Cardiac septum (tissue), 1 donor: ENCODE measurements at regions not wholly inside any gene's neighbourhood (a gene's known extent, or its start where the extent isn't known, plus 50 kb on each side); places are given as distances from the start of the nearest gene placed in this dataset.

Experiments used
- DNase-seq: peaks from one replicate; pipeline ENCODE4 v3.0.0-alpha.2; 2020; ENCODE audit warnings: low spot score
- intact Hi-C: fragments of 100-400 bp; cut with DNase I; formaldehyde crosslinking; loops from one replicate; pipeline ENCODE4 v1.14.0; 2022
- donor health status: DM: no; HTN: no; CAD: no.

DNA sequence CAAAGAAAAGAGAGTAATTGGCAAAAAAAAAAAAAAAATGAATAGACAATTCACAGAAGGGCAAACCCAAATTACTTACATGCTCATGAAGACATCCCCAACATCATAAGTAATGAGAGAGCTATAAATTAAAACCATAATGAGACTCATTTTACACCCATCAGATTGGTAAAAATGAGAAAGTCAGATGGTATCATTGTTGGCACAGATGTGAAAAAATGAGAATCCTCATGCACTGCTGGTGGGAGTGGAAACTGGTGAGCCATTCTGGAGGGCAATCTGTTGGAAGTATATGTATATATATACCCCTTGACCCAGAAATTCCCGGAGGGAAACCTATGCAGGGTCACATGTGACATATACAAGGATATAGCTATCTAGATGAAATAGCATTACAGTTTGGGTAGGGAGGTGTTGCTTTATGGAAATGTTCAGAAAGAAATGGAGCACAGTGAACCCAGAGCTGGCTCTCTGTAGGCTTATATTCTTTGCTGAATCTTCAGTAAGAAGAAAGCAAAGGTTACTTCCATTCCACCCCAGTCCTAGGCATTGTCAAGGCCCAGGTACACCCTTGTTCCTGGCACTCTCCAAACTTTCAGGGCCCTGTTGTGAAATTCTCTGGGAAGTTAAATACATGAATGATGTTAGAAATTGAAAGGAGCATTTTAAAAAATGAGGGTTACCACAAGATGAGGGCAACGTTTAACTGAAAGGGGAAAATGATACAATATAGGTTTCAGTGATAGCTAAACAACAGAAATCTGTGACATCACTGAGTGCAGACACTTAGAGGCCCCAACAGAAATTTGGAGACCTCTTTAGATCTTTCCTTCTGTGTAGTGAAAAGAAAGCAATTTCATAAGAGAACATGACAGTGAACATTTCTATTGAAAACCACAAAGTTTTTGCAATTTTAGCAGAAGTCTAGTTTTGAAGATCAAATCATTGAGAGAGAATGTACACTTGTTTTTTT lies 132.7 kb upstream of the TPRG1 start:
- DNase-seq = no peak
- intact Hi-C loops = no loop called here

DNA sequence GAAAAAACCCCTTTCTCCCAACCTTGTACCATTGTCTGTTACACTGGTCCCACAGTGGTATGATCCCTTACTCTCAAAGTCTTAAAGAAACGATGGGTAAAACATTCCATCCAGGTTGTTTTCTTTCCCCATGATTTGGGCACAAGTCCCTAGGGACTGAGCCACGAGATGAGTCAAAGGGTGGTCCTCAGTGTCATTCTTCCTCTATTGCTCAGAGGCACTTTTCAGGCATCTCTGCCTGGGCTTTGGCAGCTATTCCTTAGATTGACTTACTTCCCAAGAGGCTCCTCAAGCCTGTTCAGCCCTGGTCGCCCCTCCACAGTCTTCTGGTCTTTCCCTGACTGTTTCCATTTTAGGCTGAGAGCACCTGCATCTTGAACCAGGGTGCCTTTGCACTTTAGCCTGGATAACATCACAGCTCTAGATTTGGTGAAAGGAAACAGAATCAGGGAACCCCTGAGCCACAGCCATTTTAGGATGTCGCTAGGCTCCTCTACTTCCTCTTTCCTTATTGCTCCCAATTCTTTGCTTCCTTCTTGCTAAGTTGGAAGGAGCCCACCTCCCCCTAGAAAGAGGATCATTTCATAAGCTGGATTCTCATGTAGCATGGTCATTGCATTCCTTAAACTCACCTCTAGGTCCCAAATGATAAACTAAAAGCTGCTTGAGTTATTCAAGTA lies 131.0 kb upstream of the TPRG1 start:
- no peak for DNase-seq
- intact Hi-C loops = no loop called here

DNA sequence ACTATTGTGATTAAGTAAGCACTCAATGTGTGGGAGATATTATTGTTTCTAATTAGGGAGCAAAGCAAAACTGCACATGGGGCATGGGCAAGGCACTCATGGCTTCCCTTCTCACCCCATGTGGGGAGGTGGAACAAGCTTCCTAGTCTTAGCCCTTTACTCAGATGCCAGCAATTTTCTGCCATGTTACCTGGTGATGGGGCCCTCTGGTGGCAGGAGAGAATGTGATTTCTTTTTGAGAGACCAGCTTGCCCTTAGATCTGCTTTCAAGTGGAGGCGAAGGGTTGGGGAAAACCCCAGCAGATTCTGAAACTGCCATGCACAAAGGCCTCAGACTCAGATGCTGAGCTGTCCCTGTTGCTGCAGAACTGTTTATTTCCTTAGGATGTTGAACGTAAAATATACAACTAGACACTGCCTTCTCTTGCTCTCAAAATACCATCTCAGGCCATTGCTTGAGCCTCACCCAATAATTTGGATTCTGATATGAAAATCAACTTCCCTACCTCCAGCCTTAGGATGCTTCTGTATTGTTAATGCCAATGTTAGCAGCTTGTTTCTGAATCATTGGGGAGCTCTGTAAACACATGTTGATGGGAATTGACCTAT lies 130.2 kb upstream of the TPRG1 start:
- intact Hi-C loops = no loop called here
- DNase-seq = no peak

DNA sequence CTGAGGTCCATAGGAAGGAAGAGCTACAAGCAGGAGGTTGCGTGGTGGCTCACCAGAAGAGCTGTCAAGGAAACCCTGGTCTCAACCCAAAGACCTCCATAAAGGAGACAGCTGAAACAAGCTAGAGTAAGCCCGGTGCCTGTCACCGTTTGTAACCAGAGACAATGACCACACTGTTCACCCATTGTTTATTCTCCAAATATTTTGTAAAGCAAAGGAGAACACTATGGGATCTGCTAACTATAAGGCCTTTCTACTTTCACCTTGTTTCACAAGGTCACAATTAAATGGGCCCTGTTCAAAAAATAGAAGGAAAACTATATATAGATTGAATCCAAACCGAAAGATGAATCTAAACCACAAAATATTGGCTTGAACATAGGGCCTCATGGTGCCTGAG lies 128.9 kb upstream of the TPRG1 start:
- intact Hi-C loops = no loop called here
- no peak for DNase-seq

DNA sequence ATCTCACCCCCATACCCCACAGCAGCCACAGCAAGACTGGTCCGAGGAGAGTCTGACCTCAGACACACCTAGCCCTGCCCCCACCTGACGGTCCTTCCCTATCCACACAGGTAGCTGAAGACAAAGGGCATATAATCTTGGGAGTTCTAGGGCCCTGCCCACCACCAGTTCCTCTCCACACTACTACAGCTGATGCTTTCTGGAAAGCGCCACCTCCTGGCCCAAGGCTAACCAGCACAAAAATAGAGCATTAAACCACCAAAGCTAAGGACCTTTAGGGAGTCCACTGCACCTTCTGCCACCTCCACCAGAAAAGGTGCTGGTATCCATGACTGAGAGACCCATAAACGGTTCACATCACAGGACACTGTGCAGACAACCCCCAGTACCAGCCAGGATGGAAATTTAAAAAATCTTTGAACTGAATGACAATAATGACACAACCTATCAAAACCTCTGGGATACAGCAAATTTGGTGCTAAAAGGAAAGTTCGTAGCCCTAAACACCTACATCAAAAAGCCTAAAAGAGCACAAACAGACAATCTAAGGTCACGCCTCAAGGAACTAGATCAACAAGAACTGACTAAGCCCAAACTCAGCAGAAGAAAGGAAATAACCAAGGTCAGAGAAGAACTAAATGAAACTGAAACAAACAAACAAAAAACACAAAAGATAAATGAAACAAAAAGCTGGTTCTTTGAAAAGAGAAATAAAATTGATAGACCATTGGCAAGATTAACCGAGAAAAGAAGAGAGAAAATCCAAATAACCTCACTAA lies 122.1 kb upstream of the TPRG1 start:
- intact Hi-C loops = no loop called here
- no peak for DNase-seq

DNA sequence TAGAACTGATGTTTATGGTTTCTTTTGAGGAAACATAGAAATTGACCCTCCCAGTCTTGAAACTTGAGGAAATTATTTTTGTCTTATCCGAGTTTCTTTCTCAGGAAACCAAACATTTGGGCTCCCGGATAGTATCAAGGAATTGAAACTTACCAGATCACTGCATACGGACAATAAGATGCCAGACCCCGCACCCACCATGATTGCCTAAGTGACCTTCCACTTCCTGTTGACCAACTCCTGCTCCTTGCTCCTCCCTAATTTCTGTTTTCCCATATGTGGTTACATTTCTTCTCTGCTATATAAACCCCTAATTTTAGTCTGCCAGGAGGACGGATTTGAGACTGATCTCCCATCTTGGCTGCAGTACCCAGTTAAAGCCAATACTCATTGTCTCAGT lies 118.4 kb upstream of the TPRG1 start:
- intact Hi-C loops = no loop called here
- no peak for DNase-seq

DNA sequence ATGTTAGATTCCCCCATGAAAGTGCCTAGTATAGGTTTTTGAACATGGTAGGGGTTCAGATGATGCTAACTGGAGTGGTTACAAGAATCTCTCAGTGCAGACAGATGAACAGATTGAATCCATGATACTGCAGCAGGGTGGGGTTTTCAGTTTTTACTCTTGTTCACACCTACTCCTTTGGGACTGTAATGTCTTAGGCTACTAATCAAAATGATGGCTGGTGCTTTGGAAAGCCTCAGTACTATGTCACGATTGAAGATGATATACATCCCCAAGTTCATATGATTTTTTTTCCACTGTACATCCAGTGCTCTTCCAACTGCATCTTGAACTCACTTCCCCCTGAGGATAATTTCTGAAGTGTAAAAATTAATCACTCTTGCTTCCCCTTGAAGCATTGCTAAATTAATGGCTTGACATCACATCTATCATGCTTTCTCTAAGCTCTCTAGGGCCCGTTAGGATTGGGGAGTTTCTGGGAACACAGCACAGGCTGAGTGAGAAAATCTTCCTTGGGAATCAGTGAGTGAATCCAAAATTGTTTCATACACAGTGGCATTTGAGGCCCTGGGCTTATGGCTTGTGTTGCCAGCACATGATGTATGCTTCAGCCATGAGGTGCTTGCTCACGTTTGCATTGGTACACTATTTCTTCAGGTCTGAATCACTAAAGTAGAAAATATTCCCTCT lies 115.0 kb upstream of the TPRG1 start:
- DNase-seq = no peak
- intact Hi-C loops = no loop called here

DNA sequence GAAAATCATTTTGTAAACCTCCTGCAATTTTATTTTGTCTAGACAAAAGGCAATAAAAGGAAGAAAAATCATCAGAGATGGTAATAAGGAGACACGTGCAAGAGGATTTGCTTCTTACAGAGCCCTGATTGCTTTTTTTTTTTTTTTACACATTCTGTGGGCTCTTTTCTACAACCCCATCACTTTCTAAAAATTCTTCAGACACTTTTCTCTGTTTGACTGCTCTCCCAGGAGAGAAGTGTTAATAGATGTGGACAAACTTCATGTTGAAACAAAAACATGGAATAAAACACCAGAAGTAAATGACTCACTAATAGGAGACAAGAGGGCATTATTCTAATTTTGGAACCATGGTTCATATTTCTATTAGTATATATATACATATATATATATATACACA lies 114.4 kb upstream of the TPRG1 start:
- intact Hi-C loops = no loop called here

DNA sequence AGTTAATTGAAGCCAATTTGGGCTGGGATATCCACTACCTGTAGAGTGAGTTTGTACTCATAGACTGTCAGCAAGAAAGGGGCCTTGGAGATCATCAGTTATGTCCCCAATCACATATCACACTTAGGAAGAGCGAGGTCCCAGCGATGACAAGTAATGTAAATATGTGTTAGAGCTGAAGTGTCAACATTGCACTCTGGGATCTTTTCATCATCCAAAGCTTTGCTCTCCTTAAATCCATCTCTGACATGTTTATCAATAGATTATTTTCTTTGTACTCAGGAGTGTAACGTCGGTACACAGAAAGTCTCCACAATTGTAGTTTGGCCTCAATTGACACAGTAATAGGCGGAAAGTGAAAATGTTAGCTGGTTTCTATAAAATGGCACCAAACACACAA lies 113.7 kb upstream of the TPRG1 start:
- DNase-seq = no peak
- intact Hi-C loops = no loop called here

More for the DNA sequence above, 114.4 kb upstream of the TPRG1 start:
- no peak for DNase-seq

DNA sequence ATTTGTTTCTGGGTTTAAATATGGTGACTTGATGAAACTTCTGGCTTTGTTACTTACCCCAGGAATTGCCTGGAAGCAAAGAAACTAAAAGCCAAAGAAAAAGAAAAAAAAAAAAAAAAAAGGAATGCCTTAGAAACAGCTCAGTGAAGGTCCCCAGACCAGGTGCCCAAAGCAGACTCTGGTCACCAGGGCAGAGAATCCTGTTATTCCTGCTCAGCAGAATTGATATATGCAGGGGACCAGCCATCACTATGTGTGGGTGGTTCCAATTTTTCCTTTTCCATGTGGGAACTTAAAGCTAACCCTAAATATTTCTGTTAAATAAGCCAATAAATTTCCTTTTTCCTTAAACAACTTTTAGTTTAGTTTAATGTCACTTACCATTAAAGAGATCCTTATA lies 100.8 kb upstream of the TPRG1 start:
- intact Hi-C loops = no loop called here
- DNase-seq = no peak

DNA sequence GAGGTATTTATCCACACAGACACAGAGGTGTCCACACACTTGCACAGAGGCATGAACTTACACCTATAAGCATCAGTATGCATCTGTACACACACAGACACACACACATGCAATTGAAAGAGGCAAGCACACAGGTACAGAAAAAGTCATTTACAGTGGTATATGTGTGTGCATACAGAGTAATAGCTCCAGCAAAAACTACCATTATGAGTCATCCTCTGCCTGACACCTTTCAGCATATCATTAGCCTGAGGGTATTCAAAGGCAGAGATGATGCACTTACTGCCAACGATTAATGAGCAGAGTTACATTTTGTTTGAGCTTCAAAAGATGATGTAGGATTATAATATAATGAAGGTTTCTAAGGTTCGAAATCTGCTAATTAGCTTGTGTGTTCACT lies 100.3 kb upstream of the TPRG1 start:
- no peak for DNase-seq
- intact Hi-C loops = no loop called here

DNA sequence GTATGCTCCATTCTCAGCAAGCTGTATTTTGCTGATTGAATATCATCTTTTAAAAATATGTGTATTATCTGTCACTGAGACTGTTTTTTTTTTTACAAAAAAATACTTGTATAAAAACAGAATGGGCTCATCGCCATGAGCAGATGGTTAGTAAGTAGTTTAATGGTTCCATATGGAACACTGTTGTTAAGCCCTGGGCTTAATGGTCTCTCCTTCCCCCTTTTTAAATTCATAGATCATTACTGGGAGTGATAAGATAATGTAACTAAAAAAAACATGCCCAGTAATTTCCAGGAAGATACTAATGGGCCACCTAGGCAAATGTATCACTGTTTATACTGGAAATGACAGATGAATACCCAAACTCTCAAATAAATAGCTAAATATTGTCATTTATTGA lies 95.3 kb upstream of the TPRG1 start:
- DNase-seq = no peak
- intact Hi-C loops = no loop called here

DNA sequence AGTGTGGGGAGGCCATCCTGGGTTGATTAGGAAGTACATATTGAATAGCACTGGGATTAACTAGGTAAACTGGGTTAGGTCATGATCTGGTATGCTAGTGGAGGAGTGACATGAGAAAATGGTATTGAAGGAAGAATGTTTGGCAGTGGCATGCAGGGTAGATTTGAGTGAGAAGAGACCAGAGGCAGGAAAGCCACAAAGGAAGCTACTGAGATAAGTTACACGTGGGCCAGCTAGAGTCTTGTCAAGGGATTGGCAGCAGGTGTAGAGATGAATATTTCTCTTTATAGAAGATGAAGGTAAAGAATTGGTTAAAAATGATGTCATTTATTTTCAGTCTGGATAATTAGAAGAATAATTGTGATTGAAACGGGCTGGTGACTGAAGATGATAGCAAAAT lies 91.0 kb upstream of the TPRG1 start:
- DNase-seq = no peak
- intact Hi-C loops = no loop called here

DNA sequence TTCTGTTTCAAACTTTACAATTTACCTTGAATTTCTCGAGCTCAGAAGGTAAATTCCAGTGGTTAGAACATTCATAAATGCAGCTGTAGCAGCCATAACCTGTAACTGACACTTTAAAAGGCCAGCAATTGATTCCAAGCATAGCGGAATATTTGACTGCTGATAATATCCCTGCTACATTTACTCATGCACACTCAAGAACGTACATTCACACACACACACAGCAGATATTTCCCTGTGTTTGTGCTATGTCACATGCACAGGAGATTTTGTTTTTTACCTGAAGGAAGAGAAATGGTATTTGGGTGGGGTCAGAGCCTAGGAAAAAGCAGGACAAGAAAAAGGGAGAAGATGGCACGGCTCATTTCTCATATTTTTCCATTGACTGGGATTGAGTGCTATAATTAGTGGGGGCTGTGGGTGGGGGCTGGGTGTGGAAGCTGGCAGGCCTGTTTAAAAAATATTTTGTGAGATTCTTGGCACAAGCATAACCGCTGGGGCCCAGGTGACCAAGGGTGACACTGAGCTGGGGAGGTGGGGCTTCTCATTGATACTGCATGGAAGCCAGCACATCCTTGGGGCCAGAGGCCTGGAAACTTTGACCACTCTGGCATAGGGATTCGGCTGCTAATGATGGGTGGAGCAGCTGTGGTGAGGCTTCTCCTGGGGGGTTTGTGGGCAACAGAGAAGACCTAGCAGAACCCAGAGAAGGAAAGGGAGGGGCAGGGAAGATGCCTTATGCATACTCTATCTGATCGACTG lies 88.9 kb upstream of the TPRG1 start:
- DNase-seq = no peak
- intact Hi-C loops = no loop called here

DNA sequence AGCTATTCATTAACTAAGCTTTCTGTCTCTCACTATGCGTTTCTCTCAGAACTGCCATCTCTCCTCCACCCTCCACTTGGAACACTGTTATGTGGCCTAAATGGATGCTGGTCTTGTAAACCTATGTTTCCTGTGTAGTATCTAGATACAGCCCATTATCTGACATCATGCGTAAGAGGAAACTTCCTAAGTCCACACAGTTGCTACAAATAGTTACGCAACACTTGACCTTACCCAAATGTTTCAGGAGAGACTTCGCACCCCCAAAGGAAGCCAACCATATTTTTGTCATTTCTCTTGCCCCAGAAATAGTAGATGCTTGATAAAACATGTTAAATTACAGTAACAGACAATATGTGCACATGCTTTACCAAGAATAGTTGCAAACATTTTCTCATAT lies 87.2 kb upstream of the TPRG1 start:
- intact Hi-C loops = no loop called here
- no peak for DNase-seq

DNA sequence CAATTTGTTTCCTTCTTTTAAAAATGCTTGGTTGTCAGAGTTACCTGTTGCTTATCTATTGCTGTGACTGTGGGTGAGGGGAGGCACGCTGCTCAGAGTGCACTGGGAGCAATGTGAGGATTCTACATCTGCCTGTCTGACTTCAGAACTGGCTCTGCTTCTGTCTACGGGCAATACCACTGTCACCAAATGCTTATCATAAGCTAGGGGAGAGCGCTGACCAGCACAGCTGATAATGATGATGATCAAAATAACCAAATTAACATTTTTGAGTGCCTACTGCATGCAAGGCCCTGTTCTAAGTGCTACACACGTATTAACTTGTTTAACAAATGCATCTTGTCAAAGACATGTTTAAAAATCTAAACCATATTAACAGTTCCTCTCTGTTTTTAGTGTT lies 79.2 kb upstream of the TPRG1 start:
- no peak for DNase-seq
- intact Hi-C loops = no loop called here

DNA sequence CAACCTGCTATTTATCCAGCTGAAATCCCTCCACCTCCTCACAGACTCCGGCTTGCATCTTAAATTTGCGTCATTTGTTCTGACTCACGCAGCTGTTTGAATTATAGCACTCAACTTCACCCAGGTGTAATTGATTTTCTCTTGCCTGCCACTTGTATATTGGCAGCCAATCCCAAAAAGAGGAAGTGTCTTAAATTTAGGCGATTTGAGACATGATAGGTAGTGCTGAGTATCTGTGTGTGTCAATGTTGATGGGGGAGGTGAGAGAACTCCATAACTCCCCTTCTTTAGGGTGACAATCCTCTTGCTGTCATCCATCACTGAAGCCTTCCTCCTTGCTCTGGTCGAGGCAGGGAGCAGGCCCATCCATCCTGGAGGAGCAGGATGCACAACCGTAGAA lies 77.2 kb upstream of the TPRG1 start:
- intact Hi-C loops = no loop called here
- no peak for DNase-seq

DNA sequence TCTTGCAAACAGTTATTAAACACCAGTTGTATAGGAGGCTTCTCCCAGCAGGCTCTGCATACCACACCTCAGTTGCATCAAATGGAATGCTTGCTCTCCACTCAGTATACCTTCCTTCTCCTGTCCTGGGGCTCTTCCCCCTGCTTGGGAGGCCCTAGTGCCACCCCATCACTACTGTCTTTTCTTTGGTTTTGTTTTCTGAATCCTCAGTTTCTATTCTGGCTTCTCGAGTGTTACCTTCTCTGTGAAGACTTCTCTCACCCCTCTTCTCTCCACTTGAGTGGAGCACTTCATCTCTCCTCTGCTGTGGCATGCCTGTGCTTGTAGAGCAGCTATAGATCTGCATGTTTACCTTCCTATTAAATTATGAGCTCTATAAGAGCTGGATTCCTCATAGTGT lies 75.7 kb upstream of the TPRG1 start:
- intact Hi-C loops = no loop called here
- DNase-seq = no peak

DNA sequence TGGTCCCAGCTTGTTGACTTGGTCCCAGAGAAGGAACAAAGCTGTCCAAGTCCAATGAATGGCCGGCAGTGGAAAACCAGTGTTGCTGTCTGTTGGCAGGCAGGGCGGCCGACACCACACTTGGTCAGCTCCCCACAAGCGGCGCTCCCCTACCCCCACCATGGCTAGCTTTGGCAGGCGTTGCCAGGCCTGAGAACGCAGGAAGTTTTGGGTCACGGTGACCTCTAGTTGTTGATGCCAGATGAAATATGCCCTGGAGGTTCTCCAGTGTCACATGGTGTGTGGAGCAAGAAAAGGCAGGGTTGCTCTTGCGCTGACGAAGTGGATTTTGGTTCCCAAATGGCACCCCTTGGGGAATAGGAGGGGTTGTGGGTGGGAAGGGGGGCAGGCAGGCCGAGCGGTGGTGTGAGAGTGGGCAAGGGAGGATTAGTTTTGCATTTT lies 72.7 kb upstream of the TPRG1 start:
- DNase-seq = peak; percentile 85
- intact Hi-C loops = loop anchor here (2.0 kb wide), 1 partner anchor 120 kb away; no protein-coding TSS in a partner anchor
